PC-9 (cell line): ENCODE measurements at regions not wholly inside any gene's neighbourhood (a gene's known extent, or its start where the extent isn't known, plus 50 kb on each side); places are given as distances from the start of the nearest gene placed in this dataset.

Experiments
- BruUV-seq: library from RNA; stranded (reverse); fragments of 400-500 nt; replicated peaks from 2 replicates; lab custom pipeline; 2021; lab: Mats Ljungman, UMichigan
- CTCF ChIA-PET: fragments of 300-600 bp; sonication (Branson Sonifier 250); formaldehyde crosslinking; loops from one replicate; lab custom pipeline; 2022; ENCODE audit warnings: antibody characterized with exemption; lab: Charles Lee
- POLR2A ChIA-PET: fragments of 300-600 bp; sonication (Branson Sonifier 250); formaldehyde crosslinking; loops from one replicate; lab custom pipeline; 2022; ENCODE audit warnings: antibody characterized with exemption; ENCODE audit not compliant: unreplicated experiment; lab: Charles Lee
- DNase-seq, 2 experiments: peaks; one replicate each; pipeline versions ENCODE4 v3.0.0 to v3.0.0-alpha.2; 2015 to 2022; ENCODE audit warnings: mixed read lengths in 1 of 2
- H2AFZ ChIP-seq: fragments of 200-600 bp; sonication (generic); 2 replicates; pipeline ENCODE4 v1.8.1; 2017; ENCODE audit warnings: antibody characterized with exemption
- H3F3A ChIP-seq: fragments of 200-600 bp; sonication (generic); 2 replicates; pipeline ENCODE4 v1.8.1; 2017; ENCODE audit warnings: antibody characterized with exemption, mild to moderate bottlenecking, low read depth; ENCODE audit not compliant: insufficient read depth
- H3K27ac ChIP-seq: fragments of 200-600 bp; sonication (generic); 2 replicates; pipeline ENCODE4 v1.6.1; 2016; ENCODE audit warnings: mixed run types
- H3K27me3 ChIP-seq: fragments of 200-600 bp; sonication (generic); 2 replicates; pipeline ENCODE4 v1.6.1; 2016; ENCODE audit warnings: low read depth, mixed run types; ENCODE audit not compliant: insufficient read depth
- H3K36me3 ChIP-seq: fragments of 200-600 bp; sonication (generic); 2 replicates; pipeline ENCODE4 v1.6.1; 2016; ENCODE audit warnings: low read depth, mixed run types
- H3K4me1 ChIP-seq: fragments of 200-600 bp; sonication (generic); replicated peaks from 2 replicates; pipeline ENCODE4 v1.6.1; 2016; ENCODE audit warnings: mixed run types; ENCODE audit not compliant: insufficient read depth
- H3K4me2 ChIP-seq: fragments of 200-600 bp; sonication (generic); 2 replicates; pipeline ENCODE4 v1.6.1; 2017; ENCODE audit warnings: mixed run types
- H3K4me3 ChIP-seq: fragments of 200-600 bp; sonication (generic); 2 replicates; pipeline ENCODE4 v1.6.1; 2016; ENCODE audit warnings: mixed run types
- H3K79me2 ChIP-seq: fragments of 200-600 bp; sonication (generic); 2 replicates; pipeline ENCODE4 v1.6.1; 2017; ENCODE audit warnings: low read depth, mixed run types
- H3K9me2 ChIP-seq: fragments of 200-600 bp; sonication (generic); 2 replicates; pipeline ENCODE4 v1.8.1; 2017; ENCODE audit warnings: mild to moderate bottlenecking; ENCODE audit not compliant: insufficient read depth
- H3K9me3 ChIP-seq: fragments of 200-600 bp; sonication (generic); 2 replicates; pipeline ENCODE4 v1.8.1; 2016; ENCODE audit warnings: low read depth; ENCODE audit not compliant: insufficient read depth
- H4K20me1 ChIP-seq: fragments of 200-600 bp; sonication (generic); 2 replicates; pipeline ENCODE4 v1.8.1; 2017; ENCODE audit not compliant: insufficient read depth
- EZH2 ChIP-seq: fragments of 200-600 bp; sonication (generic); IDR thresholded peaks from 2 replicates; pipeline ENCODE4 v1.8.0; 2017; ENCODE audit warnings: antibody characterized with exemption, low read depth
- intact Hi-C: fragments of 100-400 bp; cut with micrococcal nuclease; formaldehyde crosslinking; loops from one replicate; pipeline ENCODE4 v1.10.0; 2022; ENCODE audit not compliant: unreplicated experiment
- TF ChIP-seq, protein P1 (sequence below): fragments of 200-600 bp; sonication (generic); conservative IDR thresholded peaks from 2 replicates; pipeline ENCODE4 v1.6.1; 2017; ENCODE audit warnings: mixed run types, antibody characterized with exemption, mild to moderate bottlenecking, moderate library complexity

GRCh38 chr11:21817696-21818095, 375.2 kb upstream of the ANO5 start:
- Histone ChIP-seq H3K79me2 (no peaks in the 10 kb centered on the region), H3K36me3 (no peaks in the 10 kb centered on the region), H3K27me3 (no peaks in the 10 kb centered on the region), H3K9me3 (peaks cover 6% of the 10 kb centered on the region; the same call in 1 of the 2 replicates), H3K4me2 (no peak overlapping the region), H3K4me3 (no peak overlapping the region), H2AFZ (no peak overlapping the region), H4K20me1 (no peaks in the 10 kb centered on the region), H3K27ac (no peak overlapping the region), H3K9me2 (no peaks in the 10 kb centered on the region), H3K4me1 (no peaks in the 10 kb centered on the region), H3F3A (no peaks in the 10 kb centered on the region)
- POLR2A ChIA-PET, result no interaction called here
- intact Hi-C loops, result no loop called here
- no TSS peak for BruUV-seq
- no peak for TF ChIP-seq EZH2
- TF ChIP-seq, protein P1, sequence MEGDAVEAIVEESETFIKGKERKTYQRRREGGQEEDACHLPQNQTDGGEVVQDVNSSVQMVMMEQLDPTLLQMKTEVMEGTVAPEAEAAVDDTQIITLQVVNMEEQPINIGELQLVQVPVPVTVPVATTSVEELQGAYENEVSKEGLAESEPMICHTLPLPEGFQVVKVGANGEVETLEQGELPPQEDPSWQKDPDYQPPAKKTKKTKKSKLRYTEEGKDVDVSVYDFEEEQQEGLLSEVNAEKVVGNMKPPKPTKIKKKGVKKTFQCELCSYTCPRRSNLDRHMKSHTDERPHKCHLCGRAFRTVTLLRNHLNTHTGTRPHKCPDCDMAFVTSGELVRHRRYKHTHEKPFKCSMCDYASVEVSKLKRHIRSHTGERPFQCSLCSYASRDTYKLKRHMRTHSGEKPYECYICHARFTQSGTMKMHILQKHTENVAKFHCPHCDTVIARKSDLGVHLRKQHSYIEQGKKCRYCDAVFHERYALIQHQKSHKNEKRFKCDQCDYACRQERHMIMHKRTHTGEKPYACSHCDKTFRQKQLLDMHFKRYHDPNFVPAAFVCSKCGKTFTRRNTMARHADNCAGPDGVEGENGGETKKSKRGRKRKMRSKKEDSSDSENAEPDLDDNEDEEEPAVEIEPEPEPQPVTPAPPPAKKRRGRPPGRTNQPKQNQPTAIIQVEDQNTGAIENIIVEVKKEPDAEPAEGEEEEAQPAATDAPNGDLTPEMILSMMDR, result no peak
- DNase-seq, result no peak
- CTCF ChIA-PET, result no interaction called here

- CTCF ChIA-PET, result no interaction called here
- no peak for DNase-seq
Measured at GRCh38 chr11:21820176-21820575, 372.7 kb upstream of the ANO5 start.

DNA sequence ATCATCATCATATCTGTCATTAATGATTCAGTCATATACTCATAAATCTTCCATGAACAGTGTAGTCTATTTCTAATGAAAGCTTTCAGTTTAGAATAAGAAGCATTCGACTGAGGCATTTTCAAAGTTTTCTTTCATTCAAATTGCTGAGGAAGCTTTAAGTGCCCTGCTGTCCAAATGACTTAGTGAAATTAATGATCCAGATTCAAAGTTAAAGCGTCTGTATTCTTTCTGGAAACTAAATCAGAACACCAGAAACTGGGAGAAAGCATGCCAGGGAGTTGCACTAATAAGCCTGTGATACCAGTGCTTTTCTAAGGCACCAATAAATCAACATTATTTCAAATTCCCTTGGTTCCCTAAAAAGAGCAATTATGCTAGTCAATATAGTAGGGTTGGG, 367.8 kb upstream of the ANO5 start:
- POLR2A ChIA-PET, result no interaction called here
- H3K4me1 ChIP-seq, result no peaks in the 10 kb centered on the region

More at GRCh38 chr11:21820176-21820575, 372.7 kb upstream of the ANO5 start:
- no peaks in the 10 kb centered on the region for H3F3A ChIP-seq
- H4K20me1 ChIP-seq, result no peaks in the 10 kb centered on the region
- intact Hi-C loops, result no loop called here
- no peaks in the 10 kb centered on the region for H3K9me2 ChIP-seq
- no peak for TF ChIP-seq EZH2
- TF ChIP-seq, protein P1, result no peak
- H3K36me3 ChIP-seq, result no peaks in the 10 kb centered on the region
- no TSS peak for BruUV-seq
- no peak overlapping the region for H3K4me2 ChIP-seq
- no peaks in the 10 kb centered on the region; the same call in 1 of the 2 replicates for H3K9me3 ChIP-seq
- no peak overlapping the region for H2AFZ ChIP-seq
- H3K79me2 ChIP-seq, result no peaks in the 10 kb centered on the region
- POLR2A ChIA-PET, result no interaction called here
- no peak overlapping the region for H3K27ac ChIP-seq
- no peaks in the 10 kb centered on the region for H3K4me1 ChIP-seq
- no peaks in the 10 kb centered on the region for H3K27me3 ChIP-seq
- H3K4me3 ChIP-seq, result no peak overlapping the region

More for the DNA sequence above, 367.8 kb upstream of the ANO5 start:
- no peak overlapping the region for H3K4me3 ChIP-seq
- no peak for TF ChIP-seq EZH2
- TF ChIP-seq, protein P1, result no peak
- no peaks in the 10 kb centered on the region for H4K20me1 ChIP-seq
- H3F3A ChIP-seq, result no peaks in the 10 kb centered on the region
- H3K27me3 ChIP-seq, result no peaks in the 10 kb centered on the region
- no peaks in the 10 kb centered on the region for H3K9me3 ChIP-seq
- H3K4me2 ChIP-seq, result no peak overlapping the region
- BruUV-seq, result no TSS peak
- CTCF ChIA-PET, result no interaction called here
- intact Hi-C loops, result no loop called here
- no peak for DNase-seq
- H3K27ac ChIP-seq, result no peak overlapping the region
- no peaks in the 10 kb centered on the region for H3K79me2 ChIP-seq
- H2AFZ ChIP-seq, result no peak overlapping the region
- H3K9me2 ChIP-seq, result no peaks in the 10 kb centered on the region
- no peaks in the 10 kb centered on the region for H3K36me3 ChIP-seq
